ENCODE measurements at regions not wholly inside any gene's neighbourhood (a gene's known extent, or its start where the extent isn't known, plus 50 kb on each side); places are given as distances from the start of the nearest gene placed in this dataset.

GRCh38 chr21:33151941-33152731 lies 77.6 kb upstream of the IFNAR2 start:
- no peak overlapping the region for H2AFZ ChIP-seq (ENCODE audit: low read length)
- H3K36me3 ChIP-seq (ENCODE audit: insufficient read depth, low read length), result no peaks in the 10 kb centered on the region
- no TSS peak for BruUV-seq (replicated peaks)
- no peaks in the 10 kb centered on the region for H3K9me3 ChIP-seq (ENCODE audit: low read length)
- H3K79me2 ChIP-seq (ENCODE audit: insufficient read depth, low read depth, low read length), result no peaks in the 10 kb centered on the region
- no peak overlapping the region for H3K4me3 ChIP-seq (ENCODE audit: low read depth, low read length, poor library complexity, severe bottlenecking)
- no peak overlapping the region for H3K4me2 ChIP-seq (ENCODE audit: low read length)
- no peaks in the 10 kb centered on the region for H3K4me1 ChIP-seq (ENCODE audit: insufficient read depth, low read length, poor library complexity, severe bottlenecking)
- no peak overlapping the region for H3K27ac ChIP-seq (ENCODE audit: low read depth, low read length, poor library complexity, severe bottlenecking)
- no peak for DNase-seq (ENCODE audit: low spot score)
- H3K9me2 ChIP-seq (ENCODE audit: insufficient read depth, low read length), result no peaks in the 10 kb centered on the region
- H4K20me1 ChIP-seq (ENCODE audit: insufficient read depth, low read length), result no peaks in the 10 kb centered on the region
- no peak for TF ChIP-seq EZH2phosphoT487 (IDR thresholded peaks at IDR 0.05; ENCODE audit: borderline replicate concordance, low read depth, low read length)
- TF ChIP-seq, protein P1, sequence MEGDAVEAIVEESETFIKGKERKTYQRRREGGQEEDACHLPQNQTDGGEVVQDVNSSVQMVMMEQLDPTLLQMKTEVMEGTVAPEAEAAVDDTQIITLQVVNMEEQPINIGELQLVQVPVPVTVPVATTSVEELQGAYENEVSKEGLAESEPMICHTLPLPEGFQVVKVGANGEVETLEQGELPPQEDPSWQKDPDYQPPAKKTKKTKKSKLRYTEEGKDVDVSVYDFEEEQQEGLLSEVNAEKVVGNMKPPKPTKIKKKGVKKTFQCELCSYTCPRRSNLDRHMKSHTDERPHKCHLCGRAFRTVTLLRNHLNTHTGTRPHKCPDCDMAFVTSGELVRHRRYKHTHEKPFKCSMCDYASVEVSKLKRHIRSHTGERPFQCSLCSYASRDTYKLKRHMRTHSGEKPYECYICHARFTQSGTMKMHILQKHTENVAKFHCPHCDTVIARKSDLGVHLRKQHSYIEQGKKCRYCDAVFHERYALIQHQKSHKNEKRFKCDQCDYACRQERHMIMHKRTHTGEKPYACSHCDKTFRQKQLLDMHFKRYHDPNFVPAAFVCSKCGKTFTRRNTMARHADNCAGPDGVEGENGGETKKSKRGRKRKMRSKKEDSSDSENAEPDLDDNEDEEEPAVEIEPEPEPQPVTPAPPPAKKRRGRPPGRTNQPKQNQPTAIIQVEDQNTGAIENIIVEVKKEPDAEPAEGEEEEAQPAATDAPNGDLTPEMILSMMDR (conservative IDR thresholded peaks at IDR 0.05; ENCODE audit: low read length), result no peak
- ChIA-PET POLR2A (interaction anchor here (0.6 to 0.8 kb wide), 3 partner anchors 18 to 299 kb away, joined by 3 to 4 read pairs (median 3); no protein-coding TSS in a partner anchor), CTCF (ENCODE audit: unreplicated experiment) (no interaction called here)
- intact Hi-C loops (cut with micrococcal nuclease; ENCODE audit: unreplicated experiment), result no loop called here

- intact Hi-C loops (cut with micrococcal nuclease; ENCODE audit: unreplicated experiment), result no loop called here
- H2AFZ ChIP-seq (ENCODE audit: low read length), result no peak overlapping the region
- no peak overlapping the region for H3K27ac ChIP-seq (ENCODE audit: low read depth, low read length, poor library complexity, severe bottlenecking)
- POLR2A ChIA-PET, result interaction anchor here (0.8 kb wide), 1 partner anchor 18 kb away, joined by 3 read pairs; no protein-coding TSS in a partner anchor
- CTCF ChIA-PET (ENCODE audit: unreplicated experiment), result no interaction called here
- H3K4me1 ChIP-seq (ENCODE audit: insufficient read depth, low read length, poor library complexity, severe bottlenecking), result no peaks in the 10 kb centered on the region
- no peak overlapping the region for H3K4me3 ChIP-seq (ENCODE audit: low read depth, low read length, poor library complexity, severe bottlenecking)
- H3K4me2 ChIP-seq (ENCODE audit: low read length), result no peak overlapping the region
- H4K20me1 ChIP-seq (ENCODE audit: insufficient read depth, low read length), result no peaks in the 10 kb centered on the region
- H3K79me2 ChIP-seq (ENCODE audit: insufficient read depth, low read depth, low read length), result no peaks in the 10 kb centered on the region
- H3K9me3 ChIP-seq (ENCODE audit: low read length), result no peaks in the 10 kb centered on the region
- no peaks in the 10 kb centered on the region for H3K36me3 ChIP-seq (ENCODE audit: insufficient read depth, low read length)
- no peaks in the 10 kb centered on the region for H3K9me2 ChIP-seq (ENCODE audit: insufficient read depth, low read length)
- no peak for DNase-seq (ENCODE audit: low spot score)
- TF ChIP-seq, protein P1 (conservative IDR thresholded peaks at IDR 0.05; ENCODE audit: low read length), result no peak
- TF ChIP-seq EZH2phosphoT487 (IDR thresholded peaks at IDR 0.05; ENCODE audit: borderline replicate concordance, low read depth, low read length), result no peak
- BruUV-seq (replicated peaks), result no TSS peak
These were observed 77.0 kb upstream of the IFNAR2 start for GRCh38 chr21:33152732-33153130.

DNA sequence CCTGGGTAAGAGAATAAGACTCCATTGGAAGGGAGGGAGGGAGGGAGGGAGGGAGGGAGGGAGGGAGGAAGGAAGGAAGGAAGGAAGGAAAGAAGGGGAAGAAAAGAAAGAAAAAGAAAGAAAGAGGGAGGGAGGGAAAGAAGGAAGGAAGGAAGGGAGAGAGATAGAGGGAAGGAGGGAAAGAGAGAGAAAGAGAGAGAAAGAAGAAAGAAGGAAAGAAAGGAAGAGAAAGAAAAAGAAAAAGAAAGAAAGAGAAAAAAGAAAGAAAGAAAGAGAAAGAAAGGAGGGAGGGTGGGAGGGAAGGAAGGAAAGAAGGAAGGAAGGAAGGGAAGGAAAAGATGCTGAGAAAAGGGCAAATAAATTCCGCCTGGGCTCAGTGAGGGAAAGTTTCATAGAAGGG lies 74.7 kb upstream of the IFNAR2 start:
- intact Hi-C loops (cut with micrococcal nuclease; ENCODE audit: unreplicated experiment), result no loop called here
- TF ChIP-seq, protein P1 (conservative IDR thresholded peaks at IDR 0.05; ENCODE audit: low read length), result no peak
- TF ChIP-seq EZH2phosphoT487 (IDR thresholded peaks at IDR 0.05; ENCODE audit: borderline replicate concordance, low read depth, low read length), result no peak

More for the DNA sequence above, 74.7 kb upstream of the IFNAR2 start:
- no TSS peak for BruUV-seq (replicated peaks)
- H3K4me1 ChIP-seq (ENCODE audit: insufficient read depth, low read length, poor library complexity, severe bottlenecking), result no peaks in the 10 kb centered on the region
- H3K9me3 ChIP-seq (ENCODE audit: low read length), result no peaks in the 10 kb centered on the region
- no peaks in the 10 kb centered on the region for H3K9me2 ChIP-seq (ENCODE audit: insufficient read depth, low read length)
- H3K79me2 ChIP-seq (ENCODE audit: insufficient read depth, low read depth, low read length), result no peaks in the 10 kb centered on the region
- H3K4me3 ChIP-seq (ENCODE audit: low read depth, low read length, poor library complexity, severe bottlenecking), result no peak overlapping the region
- H3K4me2 ChIP-seq (ENCODE audit: low read length), result no peak overlapping the region
- CTCF ChIA-PET (ENCODE audit: unreplicated experiment), result no interaction called here
- POLR2A ChIA-PET, result interaction anchor here (0.6 kb wide), 1 partner anchor 952 kb away, joined by 3 read pairs; no protein-coding TSS in a partner anchor
- H3K27ac ChIP-seq (ENCODE audit: low read depth, low read length, poor library complexity, severe bottlenecking), result no peak overlapping the region
- no peak overlapping the region for H2AFZ ChIP-seq (ENCODE audit: low read length)
- H4K20me1 ChIP-seq (ENCODE audit: insufficient read depth, low read length), result no peaks in the 10 kb centered on the region
- no peaks in the 10 kb centered on the region for H3K36me3 ChIP-seq (ENCODE audit: insufficient read depth, low read length)
- no peak for DNase-seq (ENCODE audit: low spot score)
